ENCODE measurements at regions not wholly inside any gene's neighbourhood (a gene's known extent, or its start where the extent isn't known, plus 50 kb on each side); places are given as distances from the start of the nearest gene placed in this dataset.

GRCh38 chr1:163870666-163871065 is 548.9 kb downstream of the NUF2 start:
- no peak for TF ChIP-seq CTCF (conservative IDR thresholded peaks at IDR 0.05 in 1 of 2, IDR thresholded peaks at IDR 0.05 in 1 of 2; ENCODE audit: extremely low read depth in 1 of 2, insufficient read depth in 1 of 2, low read depth in 1 of 2, low read length in 2 of 2)
- TF ChIP-seq EZH2 (IDR thresholded peaks at IDR 0.05; ENCODE audit: borderline replicate concordance, low read length) = no peak
